GM21786 (cell line): ENCODE measurements at regions not wholly inside any gene's neighbourhood (a gene's known extent, or its start where the extent isn't known, plus 50 kb on each side); places are given as distances from the start of the nearest gene placed in this dataset.

Experiments
- ATAC-seq: cut with Tn5 transposase; IDR thresholded peaks from one replicate; pipeline ENCODE4 v1.9.1; 2021; ENCODE audit not compliant: unreplicated experiment

DNA sequence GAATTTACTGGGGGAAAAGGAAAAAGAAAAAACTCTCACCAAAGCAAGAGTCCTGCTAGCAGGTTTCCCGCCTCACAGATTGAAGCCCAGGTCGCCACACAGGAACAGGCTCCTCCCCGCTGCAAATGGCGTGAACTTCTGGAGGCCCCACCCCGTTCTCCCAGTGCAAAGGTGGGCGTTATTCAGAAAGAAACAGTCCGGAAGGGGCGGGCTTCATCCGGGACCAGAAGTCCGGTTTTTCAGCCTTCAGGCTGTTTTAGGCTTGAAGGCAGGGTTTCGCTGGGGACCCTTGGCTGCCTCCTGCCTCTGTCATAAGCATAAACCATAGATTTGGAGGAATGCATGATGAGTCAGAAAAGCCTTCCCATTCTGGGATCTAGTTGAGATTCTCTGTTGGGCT lies 148.3 kb upstream of the POU2AF2 start:
- no peak for ATAC-seq

DNA sequence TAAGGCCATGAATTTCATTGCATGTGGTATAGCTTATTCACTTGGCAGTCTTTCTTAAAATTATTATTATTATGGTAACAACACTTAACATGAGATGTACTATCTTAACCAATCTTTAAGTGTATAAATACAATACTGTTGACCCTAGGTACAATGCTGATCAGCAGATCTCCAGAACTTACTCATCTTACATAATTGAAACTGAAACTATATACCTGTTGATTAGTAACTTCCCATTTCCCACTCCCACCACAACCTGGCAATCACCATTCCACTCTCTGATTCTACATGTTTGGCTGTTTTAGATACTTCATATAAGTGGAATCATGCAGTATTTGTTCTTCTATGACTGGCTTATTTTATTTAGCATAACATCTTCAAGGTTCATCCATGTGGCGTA lies 150.2 kb upstream of the POU2AF2 start:
- ATAC-seq: no peak

- ATAC-seq: no peak
Observed at GRCh38 chr11:111093061-111093460, 152.5 kb upstream of the POU2AF2 start.

DNA sequence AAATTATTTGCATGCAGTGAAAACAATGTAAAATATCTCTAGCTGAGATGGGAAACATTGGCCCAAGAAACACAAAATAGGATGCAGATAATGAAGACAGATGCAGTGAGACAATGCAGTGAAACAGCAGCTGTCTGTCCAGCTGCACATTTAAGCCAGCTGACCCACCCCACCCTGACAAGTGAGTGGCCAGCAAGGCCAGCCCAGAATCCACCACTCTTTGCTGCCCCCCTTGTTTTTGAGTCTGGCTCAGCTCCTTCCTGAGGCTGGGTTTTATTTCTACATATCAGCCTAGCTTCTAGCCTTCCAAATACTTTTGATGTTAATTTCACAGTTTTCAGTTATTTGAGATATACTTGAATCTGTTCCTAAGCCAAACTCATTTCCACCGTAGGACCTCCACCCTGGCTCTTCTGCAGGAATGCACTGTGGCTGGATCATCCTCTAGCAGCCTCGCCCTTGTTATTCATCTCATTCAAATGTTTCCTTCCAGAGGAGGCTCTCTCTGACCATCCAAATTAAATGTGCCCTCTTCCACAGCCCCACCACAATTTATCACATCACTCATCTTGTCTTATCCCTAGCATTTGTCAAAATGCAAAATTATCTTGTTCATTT lies 154.1 kb upstream of the POU2AF2 start:
- no peak for ATAC-seq

DNA sequence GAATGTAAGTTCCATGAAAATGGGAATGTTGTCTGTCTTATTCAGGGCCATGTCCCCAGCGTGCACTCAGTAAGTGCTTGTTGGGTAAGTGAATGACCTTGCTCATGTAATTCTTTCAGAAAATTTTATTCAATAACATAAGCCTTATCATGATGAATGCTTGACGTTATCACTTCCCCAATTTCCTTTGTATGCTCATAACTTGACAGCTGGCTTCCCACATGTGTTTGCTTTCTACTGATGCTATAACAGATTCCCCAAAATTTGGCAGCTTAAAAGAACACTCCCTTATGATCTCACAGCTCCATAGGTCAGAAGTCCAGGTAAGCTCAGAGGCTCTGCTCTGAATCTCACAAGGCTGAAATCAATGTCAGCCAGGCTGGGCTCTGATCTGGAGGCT lies 155.8 kb upstream of the POU2AF2 start:
- ATAC-seq: no peak

DNA sequence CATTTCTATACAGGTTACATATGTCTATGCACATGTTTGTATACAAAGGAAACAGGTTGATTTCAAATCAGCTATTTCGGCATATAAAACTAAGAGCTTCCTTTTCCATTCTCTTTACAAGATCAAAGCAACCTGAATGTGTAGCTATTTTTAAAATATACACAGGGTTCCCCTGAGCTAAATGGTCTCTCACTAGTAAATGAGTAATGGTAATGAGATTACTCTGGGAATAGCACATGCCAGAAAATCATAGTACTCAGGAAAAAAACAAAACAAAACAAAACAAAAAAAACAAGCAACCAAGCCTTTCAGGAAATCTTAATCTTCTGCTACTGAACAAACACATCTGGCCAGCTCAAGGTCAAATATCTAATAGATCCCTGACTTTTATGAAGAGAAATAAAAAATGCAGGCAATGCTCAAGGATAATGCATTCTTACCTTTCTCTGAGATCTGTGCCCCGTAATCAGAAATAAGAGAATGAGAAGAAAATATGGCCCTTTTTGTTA lies 156.6 kb upstream of the POU2AF2 start:
- no peak for ATAC-seq

DNA sequence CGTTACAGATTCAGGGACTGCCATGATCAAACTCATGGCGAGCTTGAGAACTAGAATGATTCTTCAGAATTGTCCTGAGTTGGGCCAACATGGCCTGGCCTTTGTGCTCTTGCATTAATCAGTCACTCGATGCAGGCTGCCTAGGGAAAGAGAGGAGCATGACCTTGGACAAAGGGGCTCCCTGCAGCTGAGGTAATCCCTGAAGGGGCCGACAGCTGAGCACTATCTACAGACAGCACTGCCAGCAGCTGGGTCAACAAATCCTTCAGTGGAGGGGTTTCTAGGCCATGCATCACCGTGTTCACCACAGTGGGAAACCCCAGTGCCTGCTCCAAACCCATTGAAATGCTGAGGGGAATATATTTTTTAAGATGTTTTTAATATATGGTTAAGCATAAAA lies 159.5 kb upstream of the POU2AF2 start:
- no peak for ATAC-seq

- no peak for ATAC-seq
Observed at GRCh38 chr11:111082664-111083063, 162.9 kb upstream of the POU2AF2 start.

DNA sequence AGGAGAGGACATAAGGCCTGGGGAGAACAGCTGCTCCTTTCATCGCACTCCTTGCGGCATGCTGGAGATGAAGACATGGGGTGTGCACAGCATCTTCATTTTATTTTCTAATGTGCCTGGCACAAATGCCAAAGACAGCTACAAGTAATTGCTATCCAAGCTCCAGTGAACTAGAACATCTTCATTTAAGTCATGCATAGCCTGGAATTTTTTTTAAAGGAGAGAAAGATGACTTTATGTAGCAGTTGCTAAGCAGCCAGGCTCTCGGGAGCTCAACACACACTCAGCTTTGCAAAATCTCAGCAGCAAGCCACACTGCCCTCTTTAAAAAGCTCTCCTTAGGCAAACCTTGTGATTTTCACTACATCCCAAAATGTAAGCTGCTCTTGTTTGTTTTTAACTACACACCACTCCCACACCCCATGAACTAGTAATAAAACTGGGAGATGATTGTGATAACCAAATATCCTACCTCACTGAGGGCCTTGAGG lies 164.5 kb upstream of the POU2AF2 start:
- ATAC-seq: no peak

DNA sequence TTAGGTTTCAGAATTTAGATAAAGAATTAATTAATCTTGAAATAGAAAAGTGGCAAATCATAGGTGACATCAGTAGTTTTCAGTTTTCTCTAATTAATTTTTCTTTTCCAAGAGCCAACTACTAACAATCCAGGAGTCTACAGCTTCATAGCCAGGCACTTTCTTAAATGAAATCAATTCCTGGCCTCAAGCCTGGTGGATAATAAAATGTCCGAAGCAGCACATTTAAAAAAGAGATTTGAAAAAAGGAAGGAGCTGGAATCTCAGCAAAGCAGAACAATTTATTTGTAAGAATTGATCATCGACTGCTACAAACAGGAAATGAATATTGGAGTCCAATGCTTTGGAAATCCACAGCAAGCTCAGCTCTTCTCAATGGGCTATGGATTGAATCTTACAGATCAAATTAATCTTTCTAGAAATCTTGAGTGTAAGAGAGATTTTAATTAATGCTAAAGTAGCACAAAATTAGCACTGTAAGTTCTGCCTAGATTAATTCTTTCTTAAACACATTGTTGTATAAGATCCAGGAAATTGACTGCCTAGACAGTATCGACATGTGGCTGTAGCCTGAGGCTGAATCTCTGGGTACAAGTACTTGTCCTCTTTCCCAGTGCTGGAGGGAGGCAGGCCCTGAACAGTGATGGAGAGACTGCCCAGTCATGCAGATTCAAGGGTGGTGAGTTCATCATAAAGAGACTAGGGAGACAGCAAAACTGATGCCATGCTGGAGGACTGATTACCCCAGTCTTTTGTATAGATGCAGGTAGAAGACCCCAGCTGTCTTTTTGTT lies 167.8 kb upstream of the POU2AF2 start:
- ATAC-seq: no peak

DNA sequence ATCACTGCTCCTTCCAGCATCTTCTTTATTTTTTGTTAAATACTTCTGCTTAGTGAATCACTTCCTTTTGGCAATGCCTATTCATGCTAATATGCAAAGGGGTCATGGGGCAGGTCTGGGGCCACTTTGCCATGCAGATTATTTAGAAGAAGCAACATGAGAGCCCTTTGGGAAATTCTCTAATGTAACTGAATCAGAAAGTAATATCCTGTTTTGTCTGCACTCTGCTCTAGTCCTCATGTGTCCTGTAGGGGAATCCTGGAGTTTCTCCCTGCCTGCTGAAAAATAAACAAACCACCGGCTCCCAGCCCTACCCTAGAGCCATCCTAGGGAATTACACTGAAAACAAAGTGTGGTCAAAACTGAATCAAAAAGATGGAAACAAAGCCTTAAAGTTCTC lies 176.5 kb upstream of the POU2AF2 start:
- ATAC-seq: no peak

- ATAC-seq: no peak
Observed at GRCh38 chr11:111067994-111068393, 177.5 kb upstream of the POU2AF2 start.

DNA sequence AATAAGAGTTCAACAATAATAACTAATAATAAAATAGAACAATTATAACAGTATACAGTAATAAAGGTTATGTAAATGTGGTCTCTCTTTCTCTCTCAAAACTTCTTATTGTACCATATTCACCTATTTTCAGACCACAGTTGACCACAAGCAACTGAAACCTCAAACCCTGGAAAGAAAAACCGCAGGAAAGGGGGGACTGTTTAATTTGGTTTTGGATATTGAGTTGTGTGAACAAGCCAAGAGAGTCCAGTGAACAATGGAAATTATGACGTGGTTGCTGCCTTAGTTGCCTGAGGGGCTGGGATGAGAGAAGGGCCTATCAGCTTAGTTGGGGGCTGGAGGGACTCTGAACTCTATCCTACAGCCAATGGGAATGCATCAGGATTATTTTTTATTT lies 178.7 kb upstream of the POU2AF2 start:
- no peak for ATAC-seq

- no peak for ATAC-seq
Observed at GRCh38 chr11:111063726-111064517, 181.6 kb upstream of the POU2AF2 start.

- no peak for ATAC-seq
Observed at GRCh38 chr11:111062420-111062819, 183.1 kb upstream of the POU2AF2 start.

GRCh38 chr11:111059726-111060125 lies 185.8 kb upstream of the POU2AF2 start:
- no peak for ATAC-seq

DNA sequence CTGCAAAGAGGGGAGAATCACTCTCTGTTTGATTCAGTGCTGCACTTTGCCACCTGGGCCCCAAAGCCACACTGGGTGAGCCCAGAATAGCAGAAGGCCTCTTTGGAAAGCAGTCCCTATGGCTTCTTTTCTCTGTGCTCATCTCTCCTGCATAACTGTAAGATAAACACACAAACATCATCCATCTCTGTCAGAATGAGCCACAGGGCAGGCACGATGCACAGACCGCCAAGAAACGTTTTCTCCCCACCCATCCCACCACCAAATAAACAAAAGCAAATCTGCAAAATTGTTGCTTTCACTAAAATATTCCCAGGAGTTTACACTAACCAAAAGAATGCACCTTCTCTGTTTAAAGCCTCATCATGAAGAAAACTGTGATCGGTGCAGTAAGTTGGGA lies 196.4 kb upstream of the POU2AF2 start:
- no peak for ATAC-seq

- ATAC-seq: no peak
Observed at GRCh38 chr11:111047374-111047773, 198.2 kb upstream of the POU2AF2 start.

DNA sequence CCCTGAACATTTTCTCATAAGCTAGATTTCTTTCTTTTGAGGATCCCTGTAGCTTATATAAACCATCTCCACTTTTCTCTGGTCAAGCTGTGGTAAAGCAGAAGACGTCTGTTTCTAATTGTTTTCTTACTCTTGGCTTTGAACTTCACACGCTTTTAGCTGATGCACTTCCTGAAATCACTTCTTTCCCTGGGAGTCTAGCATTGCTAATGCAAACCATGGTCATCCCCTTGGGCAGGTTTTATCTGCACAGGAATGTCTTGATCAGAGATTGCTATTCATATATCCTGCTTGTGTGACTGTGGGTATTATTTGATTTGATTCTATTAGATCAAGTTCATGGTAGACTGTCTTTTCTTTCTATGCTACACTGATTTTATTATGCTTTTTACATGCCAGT lies 199.2 kb upstream of the POU2AF2 start:
- no peak for ATAC-seq

- no peak for ATAC-seq
Observed at GRCh38 chr11:111045874-111046273, 199.7 kb upstream of the POU2AF2 start.

GRCh38 chr11:111045407-111045803 lies 200.1 kb upstream of the POU2AF2 start:
- no peak for ATAC-seq
